H1 (cell line): ENCODE measurements at regions not wholly inside any gene's neighbourhood (a gene's known extent, or its start where the extent isn't known, plus 50 kb on each side); places are given as distances from the start of the nearest gene placed in this dataset.

Experiments
- CBX8 ChIP-seq: fragments of 300-800, 300-1000 bp; sonication (generic); IDR thresholded peaks from 2 replicates; pipeline ENCODE4 v1.7.1; 2016; ENCODE audit warnings: low read depth, low read length, borderline replicate concordance
- JUN ChIP-seq: IDR thresholded peaks from 2 replicates; pipeline ENCODE4 v1.6.1; 2011; ENCODE audit warnings: low read depth, mild to moderate bottlenecking, improper control_type of control experiment, low read length
- JUND ChIP-seq: IDR thresholded peaks from 2 replicates; pipeline ENCODE4 v1.6.1; 2011; ENCODE audit warnings: mild to moderate bottlenecking, improper control_type of control experiment, low read length
- TAF7 ChIP-seq: optimal IDR thresholded peaks from 2 replicates; pipeline ENCODE3; 2011; ENCODE audit warnings: low read depth, mild to moderate bottlenecking, inconsistent platforms, low read length, moderate library complexity, borderline replicate concordance
- TF ChIP-seq, protein P1 (sequence below): IDR thresholded peaks from 2 replicates; pipeline ENCODE4 v1.6.1; 2011; ENCODE audit warnings: low read length, improper control_type of control experiment

DNA sequence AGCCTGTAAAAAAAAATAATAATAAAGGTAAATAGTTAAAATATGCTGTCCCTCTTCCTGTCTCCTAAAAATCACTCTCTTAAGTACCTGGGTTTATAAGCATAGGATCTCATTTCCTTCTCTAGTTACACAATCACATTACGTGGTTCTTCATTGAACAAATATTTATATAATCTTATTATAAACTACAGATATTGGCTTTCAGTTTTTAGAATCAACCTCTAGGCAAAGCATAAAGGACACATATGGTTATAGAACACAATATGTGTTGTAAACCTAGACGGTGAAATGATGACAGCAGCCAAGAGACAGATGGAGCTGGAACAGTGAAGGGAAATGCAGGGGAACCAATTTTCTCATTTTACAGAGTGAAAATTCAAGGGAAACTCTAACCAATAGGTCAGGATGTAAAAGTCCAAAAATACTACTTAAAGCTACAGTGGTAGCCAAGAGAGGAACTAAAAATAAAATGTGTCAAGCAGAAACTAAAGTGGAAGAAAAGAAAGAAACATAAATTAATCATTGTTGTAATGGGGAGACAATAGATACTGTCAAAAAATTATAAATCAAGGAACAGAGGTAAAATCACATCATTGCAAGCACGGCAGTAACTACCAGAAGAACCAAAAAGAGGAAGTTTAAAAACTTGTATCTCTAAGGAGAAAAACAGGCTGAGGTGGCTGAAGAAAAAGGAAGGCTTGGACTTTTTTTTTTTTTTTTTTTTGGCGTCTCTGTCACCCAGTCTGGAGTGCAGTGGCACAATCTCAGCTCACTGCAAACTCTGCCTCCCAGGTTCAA is 82.8 kb upstream of the CDYL start (continued):
- TF ChIP-seq, protein P1, sequence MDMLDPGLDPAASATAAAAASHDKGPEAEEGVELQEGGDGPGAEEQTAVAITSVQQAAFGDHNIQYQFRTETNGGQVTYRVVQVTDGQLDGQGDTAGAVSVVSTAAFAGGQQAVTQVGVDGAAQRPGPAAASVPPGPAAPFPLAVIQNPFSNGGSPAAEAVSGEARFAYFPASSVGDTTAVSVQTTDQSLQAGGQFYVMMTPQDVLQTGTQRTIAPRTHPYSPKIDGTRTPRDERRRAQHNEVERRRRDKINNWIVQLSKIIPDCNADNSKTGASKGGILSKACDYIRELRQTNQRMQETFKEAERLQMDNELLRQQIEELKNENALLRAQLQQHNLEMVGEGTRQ: no peak
- no peak for TF ChIP-seq JUND
- TF ChIP-seq TAF7: no peak
- TF ChIP-seq CBX8: no peak
- no peak for TF ChIP-seq JUN
